Neuronal stem cell (in vitro differentiated cells): ENCODE measurements at regions not wholly inside any gene's neighbourhood (a gene's known extent, or its start where the extent isn't known, plus 50 kb on each side); places are given as distances from the start of the nearest gene placed in this dataset.

Experiments
- DNase-seq: peaks from one replicate; pipeline ENCODE4 v3.0.0-alpha.2; 2013; ENCODE audit warnings: low spot score
- H2AFZ ChIP-seq: one replicate; pipeline ENCODE4 v1.6.1; 2013; ENCODE audit warnings: mild to moderate bottlenecking, low read length, inconsistent platforms
- H2AK5ac ChIP-seq: 2 replicates; pipeline ENCODE4 v1.6.1; 2013; ENCODE audit warnings: low read depth, mild to moderate bottlenecking, inconsistent platforms, low read length, moderate library complexity, mixed read lengths
- H2BK120ac ChIP-seq: 2 replicates; pipeline ENCODE4 v1.6.1; 2013; ENCODE audit warnings: low read depth, mild to moderate bottlenecking, inconsistent platforms, low read length, moderate library complexity, mixed read lengths
- H2BK12ac ChIP-seq: one replicate; pipeline ENCODE4 v1.6.1; 2013; ENCODE audit warnings: low read length, inconsistent platforms
- H2BK15ac ChIP-seq: 2 replicates; pipeline ENCODE4 v1.6.1; 2013; ENCODE audit warnings: mild to moderate bottlenecking, low read length, inconsistent platforms, mixed read lengths
- H2BK5ac ChIP-seq: one replicate; pipeline ENCODE4 v1.6.1; 2013; ENCODE audit warnings: inconsistent platforms, mild to moderate bottlenecking, low read length, moderate library complexity
- H3K14ac ChIP-seq: one replicate; pipeline ENCODE4 v1.6.1; 2013; ENCODE audit warnings: low read length, inconsistent platforms
- H3K18ac ChIP-seq: 2 replicates; pipeline ENCODE4 v1.6.1; 2013; ENCODE audit warnings: low read length, inconsistent platforms
- H3K23ac ChIP-seq: 2 replicates; pipeline ENCODE4 v1.6.1; 2013; ENCODE audit warnings: low read depth, mild to moderate bottlenecking, mixed read lengths, low read length, inconsistent platforms; ENCODE audit not compliant: poor library complexity
- H3K27ac ChIP-seq: replicated peaks from 3 replicates; pipeline ENCODE4 v1.5.1; 2013; ENCODE audit warnings: low read length, inconsistent platforms
- H3K27me3 ChIP-seq, 3 experiments: 2 replicates each; pipeline ENCODE4 v1.6.1; 2013; ENCODE audit warnings: low read length in 3 of 3, mild to moderate bottlenecking in 2 of 3, inconsistent platforms in 1 of 3, low read depth in 1 of 3, mixed read lengths in 1 of 3, moderate library complexity in 1 of 3; ENCODE audit not compliant: control insufficient read depth in 3 of 3, insufficient read depth in 3 of 3
- H3K36me3 ChIP-seq, 2 donors: replicated peaks in 1 of 2; 2 replicates each; pipeline ENCODE4 v1.6.1; 2013; ENCODE audit warnings: low read length in 2 of 2; ENCODE audit not compliant: control insufficient read depth in 2 of 2, insufficient read depth in 2 of 2
- H3K4ac ChIP-seq: 2 replicates; pipeline ENCODE4 v1.6.1; 2013; ENCODE audit warnings: inconsistent platforms, mild to moderate bottlenecking, low read length, moderate library complexity
- H3K4me1 ChIP-seq, 2 donors: 1 replicate in 1 of 2; 2 replicates in 1 of 2; pipeline ENCODE4 v1.6.1; 2013; ENCODE audit warnings: low read length in 2 of 2, low read depth in 1 of 2; ENCODE audit not compliant: control insufficient read depth in 2 of 2, insufficient read depth in 1 of 2
- H3K4me2 ChIP-seq: one replicate; pipeline ENCODE4 v1.6.1; 2013; ENCODE audit warnings: mild to moderate bottlenecking, low read length, inconsistent platforms; ENCODE audit not compliant: insufficient read depth, poor library complexity, severe bottlenecking
- H3K4me3 ChIP-seq, 2 donors: 2 replicates each; pipeline ENCODE4 v1.5.1; 2013; ENCODE audit warnings: low read length in 2 of 2, mild to moderate bottlenecking in 2 of 2, inconsistent platforms in 1 of 2, moderate library complexity in 1 of 2
- H3K79me1 ChIP-seq: one replicate; pipeline ENCODE4 v1.6.1; 2013; ENCODE audit warnings: low read depth, mild to moderate bottlenecking, inconsistent platforms, low read length, moderate library complexity
- H3K9ac ChIP-seq: one replicate; pipeline ENCODE4 v1.6.1; 2013; ENCODE audit warnings: mild to moderate bottlenecking, low read depth, low read length, inconsistent platforms; ENCODE audit not compliant: poor library complexity
- H3K9me3 ChIP-seq, 2 donors: replicated peaks in 1 of 2; 2 replicates each; pipeline versions ENCODE3 to v1.6.1; 2013; ENCODE audit warnings: low read length in 2 of 2, mild to moderate bottlenecking in 2 of 2, inconsistent platforms in 1 of 2, low read depth in 1 of 2, mixed read lengths in 1 of 2, moderate library complexity in 1 of 2; ENCODE audit not compliant: control insufficient read depth in 2 of 2, insufficient read depth in 1 of 2
- H4K8ac ChIP-seq: one replicate; pipeline ENCODE4 v1.6.1; 2013; ENCODE audit warnings: low read depth, mild to moderate bottlenecking, inconsistent platforms, low read length, moderate library complexity
- H4K91ac ChIP-seq: one replicate; pipeline ENCODE4 v1.6.1; 2013; ENCODE audit warnings: low read length, low read depth, mild to moderate bottlenecking, inconsistent platforms; ENCODE audit not compliant: poor library complexity
- whole genome bisulfite sequencing, 2 donors: extraction: QIAGEN DNeasy Blood & Tissue Kit; methylation state at CpG; one replicate each; pipeline ENCODE4 v1.1.7; 2013; ENCODE audit warnings: missing lambda C conversion rate in 2 of 2, mixed read lengths in 1 of 2; ENCODE audit not compliant: insufficient read length in 2 of 2, insufficient replicate concordance in 1 of 2; ENCODE audit errors: extremely low coverage in 2 of 2; 5-methylcytosine and 5-hydroxymethylcytosine counted together

DNA sequence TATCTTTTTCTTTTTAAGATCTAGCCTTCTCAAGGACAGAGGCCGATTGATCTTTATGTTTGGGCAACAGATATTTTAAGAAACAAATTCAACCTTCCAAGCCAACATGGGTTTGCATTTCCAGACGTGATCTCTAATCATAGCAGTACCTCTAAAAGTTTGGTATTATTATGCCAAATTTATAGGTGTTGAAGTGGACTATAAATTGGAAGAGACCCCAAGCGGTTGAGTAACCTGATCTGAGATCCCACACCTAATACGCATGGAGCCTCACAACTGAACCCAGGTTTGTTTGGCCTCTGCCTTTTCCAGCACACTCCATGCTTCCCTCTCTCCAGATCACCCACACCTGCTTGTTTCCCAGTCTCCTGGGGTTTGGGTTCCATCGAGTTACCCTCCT is 116.5 kb downstream of the DDX1 start:
- H3K4me3 ChIP-seq, result no peak overlapping the region
- H3K27ac ChIP-seq, result no peak overlapping the region
- H3K14ac ChIP-seq, result no peak overlapping the region
- no peak overlapping the region for H2BK120ac ChIP-seq
- H2AFZ ChIP-seq, result no peak overlapping the region
- H3K4me2 ChIP-seq, result no peak overlapping the region
- H3K9ac ChIP-seq, result no peak overlapping the region
- H3K4ac ChIP-seq, result no peak overlapping the region
- no peak overlapping the region for H3K23ac ChIP-seq
- H3K36me3 ChIP-seq, result no peaks in the 10 kb centered on the region
- no peaks in the 10 kb centered on the region for H3K27me3 ChIP-seq
- no CpG with 5 or more reads among the region's 5 CpGs for WGBS, 2 donors
- H2BK5ac ChIP-seq, result no peak overlapping the region
- H3K9me3 ChIP-seq, result peaks cover 0 to 2% of the 10 kb centered on the region in 2 donors
- H2AK5ac ChIP-seq, result no peak overlapping the region
- no peak for DNase-seq
- H2BK12ac ChIP-seq, result no peak overlapping the region
- H3K4me1 ChIP-seq, result peaks cover 5 to 9% of the 10 kb centered on the region in 2 donors
- H3K79me1 ChIP-seq, result no peaks in the 10 kb centered on the region
- H4K8ac ChIP-seq, result no peak overlapping the region
- H2BK15ac ChIP-seq, result no peak overlapping the region
- no peak overlapping the region for H4K91ac ChIP-seq
- no peak overlapping the region for H3K18ac ChIP-seq

DNA sequence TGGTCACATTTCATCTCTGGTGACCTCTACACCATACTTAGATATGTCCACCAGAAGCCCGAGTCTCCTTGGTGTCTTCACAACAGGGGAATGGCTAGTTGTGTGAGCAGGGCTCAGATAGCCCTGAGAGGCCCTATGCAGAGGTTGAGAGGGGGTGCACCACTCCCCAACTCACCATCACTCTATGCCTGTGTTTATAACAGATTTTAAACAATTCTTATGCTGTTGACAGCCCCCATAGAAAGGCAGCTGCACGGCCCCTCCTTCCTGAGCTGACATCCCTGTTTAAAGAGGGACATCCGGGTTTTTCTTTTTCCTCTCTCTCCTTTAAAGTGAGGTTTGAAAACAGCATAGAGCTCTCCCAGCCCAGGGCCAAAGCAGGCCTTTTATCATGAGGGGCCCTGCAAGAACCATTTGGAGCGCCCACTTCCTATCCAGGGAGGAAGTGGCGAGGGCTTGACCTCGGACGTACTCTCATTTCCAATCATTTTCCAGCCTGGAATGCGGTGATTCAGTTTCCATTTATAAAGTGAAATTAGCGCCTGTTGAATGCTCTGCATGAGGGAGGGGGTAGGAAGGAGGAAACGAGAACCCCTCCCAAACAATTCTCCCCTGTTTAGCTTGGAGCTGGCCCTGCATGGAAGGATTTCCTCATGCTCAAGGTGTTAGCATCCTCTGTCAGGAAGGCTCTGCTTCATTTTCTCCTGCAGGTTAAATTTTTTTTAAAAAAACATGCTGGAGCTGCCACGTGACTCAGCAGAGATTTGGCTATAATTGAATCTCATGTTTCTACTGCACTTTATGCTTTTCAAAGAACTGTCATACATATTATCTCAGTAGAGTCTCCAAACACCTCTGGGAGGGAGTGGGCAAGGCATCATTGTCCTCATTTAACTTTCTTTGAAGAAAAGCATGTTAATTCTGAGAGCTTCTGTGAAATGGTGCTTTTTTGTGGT is 117.5 kb downstream of the DDX1 start:
- H2BK120ac ChIP-seq, result no peak overlapping the region
- H2BK12ac ChIP-seq, result no peak overlapping the region
- H4K91ac ChIP-seq, result no peak overlapping the region
- no peak overlapping the region for H3K4me2 ChIP-seq
- DNase-seq, result no peak
- H2BK5ac ChIP-seq, result no peak overlapping the region
- no peaks in the 10 kb centered on the region for H3K79me1 ChIP-seq
- H3K27me3 ChIP-seq, result no peaks in the 10 kb centered on the region
- WGBS, 2 donors, result no CpG with 5 or more reads among the region's 11 CpGs
- H3K18ac ChIP-seq, result no peak overlapping the region
- H4K8ac ChIP-seq, result no peak overlapping the region
- H3K4me3 ChIP-seq, result no peak overlapping the region
- no peak overlapping the region for H3K14ac ChIP-seq
- no peak overlapping the region for H2AK5ac ChIP-seq
- H2BK15ac ChIP-seq, result no peak overlapping the region
- no peak overlapping the region for H3K27ac ChIP-seq
- H3K4ac ChIP-seq, result no peak overlapping the region
- H3K9ac ChIP-seq, result no peak overlapping the region
- H3K36me3 ChIP-seq, result no peaks in the 10 kb centered on the region
- H3K9me3 ChIP-seq, result peaks cover 0 to 2% of the 10 kb centered on the region in 2 donors
- H2AFZ ChIP-seq, result peak overlapping the region; percentile 88
- peaks cover 2 to 5% of the 10 kb centered on the region in 2 donors for H3K4me1 ChIP-seq
- no peak overlapping the region for H3K23ac ChIP-seq

DNA sequence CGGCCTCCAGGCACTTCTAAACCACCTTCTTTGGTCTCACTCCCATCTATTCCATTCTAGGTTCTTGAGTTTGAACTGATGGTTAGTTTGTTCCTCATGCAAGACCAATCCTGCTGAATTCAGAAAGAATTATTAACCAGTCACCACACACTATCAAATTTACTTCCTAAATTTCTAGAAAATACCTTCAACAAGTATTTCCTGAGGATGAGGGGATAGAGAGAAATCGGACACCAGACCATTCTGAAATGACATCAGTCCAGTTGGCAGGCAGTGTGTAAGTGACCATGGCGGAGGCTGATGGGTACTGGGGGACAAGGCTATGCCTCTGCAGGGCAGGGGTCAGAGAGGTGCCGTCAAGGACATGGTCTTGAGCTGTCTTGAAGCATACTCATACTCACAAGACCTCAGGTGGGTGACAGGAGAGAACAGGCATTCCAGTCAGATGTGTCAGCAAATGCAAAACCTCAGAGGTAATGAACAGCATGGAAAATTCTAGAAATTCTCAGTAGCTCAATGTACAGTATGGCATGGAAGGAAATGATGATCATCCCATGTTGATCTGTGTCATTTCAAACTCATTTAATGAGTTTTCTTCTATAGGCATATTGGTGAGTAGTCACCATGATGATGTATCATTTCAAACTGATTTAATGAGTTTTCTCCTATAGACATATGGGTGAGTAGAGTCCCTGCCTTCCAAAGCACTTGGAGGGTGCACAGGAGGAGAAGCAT is 119.6 kb downstream of the DDX1 start:
- H2AK5ac ChIP-seq, result no peak overlapping the region
- no peaks in the 10 kb centered on the region for H3K27me3 ChIP-seq
- DNase-seq, result no peak
- no peaks in the 10 kb centered on the region for H3K36me3 ChIP-seq
- no peak overlapping the region for H3K4me2 ChIP-seq
- H3K23ac ChIP-seq, result peak overlapping the region; percentile 62
- no CpG with 5 or more reads among the region's 4 CpGs for WGBS, 2 donors
- H3K27ac ChIP-seq, result no peak overlapping the region
- peaks cover 2 to 5% of the 10 kb centered on the region in 2 donors for H3K4me1 ChIP-seq
- H2BK15ac ChIP-seq, result no peak overlapping the region
- H3K14ac ChIP-seq, result no peak overlapping the region
- no peak overlapping the region for H4K8ac ChIP-seq
- no peak overlapping the region for H2AFZ ChIP-seq
- H3K9me3 ChIP-seq, result peaks cover 0 to 2% of the 10 kb centered on the region in 2 donors
- H2BK5ac ChIP-seq, result no peak overlapping the region
- H2BK120ac ChIP-seq, result no peak overlapping the region
- H3K18ac ChIP-seq, result no peak overlapping the region
- peak overlapping the region; percentile 93 for H4K91ac ChIP-seq
- H2BK12ac ChIP-seq, result no peak overlapping the region
- H3K9ac ChIP-seq, result peak overlapping the region; percentile 63
- no peak overlapping the region for H3K4ac ChIP-seq
- no peak overlapping the region for H3K4me3 ChIP-seq
- no peaks in the 10 kb centered on the region for H3K79me1 ChIP-seq
